ENCODE measurements at regions not wholly inside any gene's neighbourhood (a gene's known extent, or its start where the extent isn't known, plus 50 kb on each side); places are given as distances from the start of the nearest gene placed in this dataset.

DNA sequence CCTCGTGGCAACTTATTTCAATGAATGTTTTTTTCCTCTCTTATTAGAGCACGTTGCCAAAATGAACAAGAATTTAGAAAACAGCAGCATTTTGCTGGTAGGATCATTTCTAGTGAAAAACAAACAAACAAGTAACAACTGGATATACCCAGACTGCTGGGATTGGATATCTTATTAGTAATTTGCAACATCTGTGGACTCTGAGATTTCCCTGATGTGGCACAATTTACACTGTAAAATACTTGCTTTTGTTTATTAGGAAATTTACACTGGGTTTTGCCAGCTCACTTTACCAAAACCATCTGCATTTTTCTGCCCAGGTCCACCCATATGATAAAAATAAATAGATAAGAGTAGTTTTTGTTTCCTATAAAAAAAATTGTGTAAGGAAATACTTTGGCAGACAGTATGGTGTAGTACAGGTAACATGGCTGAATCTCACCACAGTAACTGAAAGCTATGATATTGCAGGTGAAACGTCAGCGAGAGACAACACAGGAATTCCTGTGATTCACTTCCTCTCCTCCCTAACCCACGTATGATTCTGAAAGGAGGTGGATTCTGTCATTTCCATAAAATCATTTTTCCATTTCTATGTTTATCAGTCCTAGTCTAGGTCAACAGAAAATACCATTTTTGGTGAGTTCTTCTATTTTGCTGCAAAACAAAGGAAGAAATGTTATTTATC is 176.2 kb upstream of the NOVA1 start:
- DNase-seq = no peak

DNA sequence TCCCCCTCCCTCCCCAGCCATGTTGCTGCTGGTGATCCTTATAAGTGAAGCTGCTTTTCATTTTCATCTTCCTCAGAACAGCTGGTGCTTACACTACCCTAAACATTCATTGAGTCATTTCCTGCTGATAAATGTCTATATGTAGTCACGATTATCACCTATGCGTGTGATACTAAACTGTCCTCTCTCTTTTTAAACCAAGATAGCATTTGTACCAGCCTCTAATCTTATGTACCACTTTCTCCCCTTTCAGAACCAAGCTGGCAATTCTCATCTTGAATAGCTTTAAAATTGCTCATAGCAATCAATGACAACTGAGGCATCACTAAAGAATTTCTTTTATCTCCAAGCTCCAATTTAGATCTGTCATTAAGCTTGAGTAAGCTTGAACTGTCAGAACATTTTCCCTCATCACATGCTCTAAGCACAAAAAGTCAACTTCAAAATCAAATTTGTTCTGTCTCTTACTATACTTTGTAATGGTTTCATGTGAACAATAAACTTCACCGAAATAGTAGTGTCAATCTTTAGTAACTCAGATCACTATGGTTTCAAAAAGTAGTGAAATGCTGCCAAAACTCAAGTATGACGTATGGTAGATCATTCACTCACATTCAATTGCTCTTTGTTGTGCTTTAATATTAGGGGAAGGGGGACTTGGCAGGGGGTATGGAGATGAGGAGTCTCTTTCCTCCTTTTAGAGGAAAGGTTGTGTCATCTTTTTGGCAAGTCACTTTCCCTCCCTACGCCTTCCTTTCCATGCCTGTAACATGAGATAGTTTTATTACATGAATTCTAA is 178.1 kb upstream of the NOVA1 start:
- DNase-seq = no peak

DNA sequence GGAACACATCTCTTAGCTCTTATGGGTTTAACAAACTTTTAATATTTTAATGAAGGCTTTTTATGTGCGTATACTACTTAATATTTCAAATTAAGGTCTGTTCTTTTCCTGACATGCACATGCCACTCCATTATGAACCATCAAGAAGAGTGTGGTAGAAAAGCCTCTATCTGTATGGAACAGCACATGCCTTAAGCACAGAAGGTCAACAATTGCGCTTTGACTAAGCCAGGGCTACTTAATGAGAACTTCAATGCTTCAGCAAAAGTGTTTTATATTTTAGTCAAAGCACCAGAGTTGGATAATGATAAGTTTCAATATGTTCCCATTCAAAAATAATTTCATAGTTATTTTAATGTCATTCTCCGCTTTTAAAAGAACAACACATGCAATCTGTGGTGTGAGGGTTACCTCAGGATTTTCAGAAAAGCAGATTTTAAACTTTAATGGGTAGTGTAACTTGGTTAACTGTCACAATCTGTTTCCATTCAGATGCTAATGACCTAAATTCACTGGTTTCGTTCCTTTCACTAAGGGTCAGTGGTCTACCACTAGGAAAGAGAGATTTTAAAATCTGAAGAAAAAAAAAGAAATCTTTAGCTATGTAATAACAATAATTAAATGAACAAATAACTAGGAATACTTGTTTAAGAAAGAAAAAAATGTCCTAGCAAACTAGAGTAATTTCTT is 193.4 kb upstream of the NOVA1 start:
- no peak for DNase-seq

DNA sequence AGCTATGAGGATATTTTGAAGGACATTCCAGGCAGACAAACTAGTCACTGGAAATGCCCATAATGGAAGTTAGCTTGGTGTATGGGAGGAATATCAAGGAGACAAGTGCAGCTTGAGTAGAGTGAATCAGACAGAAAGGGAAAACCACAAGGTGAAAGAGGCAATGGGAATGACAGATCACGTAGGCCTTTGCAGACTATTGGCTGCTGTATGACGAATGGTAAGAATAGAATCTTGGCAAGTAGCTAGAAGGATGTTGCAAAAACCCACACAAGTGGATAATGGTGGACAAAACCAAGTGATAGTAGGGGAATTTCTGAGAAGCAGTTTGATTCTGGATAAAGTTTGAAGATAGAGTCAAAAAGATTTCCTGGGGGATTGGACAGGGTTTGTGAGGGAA is 196.9 kb upstream of the NOVA1 start:
- DNase-seq = no peak

DNA sequence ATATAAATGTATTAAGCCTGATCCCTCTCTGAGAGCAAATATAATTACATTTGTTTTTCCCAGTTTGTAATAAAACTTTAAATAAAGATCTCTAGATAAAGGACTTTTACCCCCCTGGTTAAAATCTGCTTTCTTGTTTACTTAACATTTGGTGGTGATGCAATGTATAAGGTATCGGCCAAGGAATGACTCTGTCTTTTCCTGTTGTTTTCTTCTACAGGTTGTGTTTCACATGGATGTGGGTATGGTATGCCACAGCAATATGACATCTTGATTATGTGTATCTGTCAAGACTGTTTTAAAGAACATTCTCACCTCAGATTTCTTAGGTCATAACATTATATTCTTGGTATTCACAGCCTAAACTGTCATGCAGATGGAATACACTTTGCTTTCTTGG is 210.6 kb upstream of the NOVA1 start:
- DNase-seq = no peak

DNA sequence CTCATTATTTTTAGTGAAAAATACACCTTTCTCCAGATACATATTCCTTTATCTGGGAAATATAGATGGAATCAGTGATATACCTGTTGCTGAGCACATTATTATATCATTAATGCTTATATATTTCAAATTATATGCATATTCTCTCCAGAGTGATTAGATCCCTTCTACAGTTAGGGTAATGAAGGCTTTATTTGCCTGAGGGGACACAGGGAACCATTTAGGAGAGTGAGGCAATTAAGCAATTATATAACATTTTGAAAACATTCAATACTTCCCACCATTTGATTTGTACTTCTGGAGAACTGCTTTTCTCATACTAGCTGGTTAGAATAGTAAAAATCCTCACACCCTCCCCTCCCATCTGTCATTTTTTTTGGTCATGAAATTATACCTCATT is 212.8 kb upstream of the NOVA1 start:
- DNase-seq = no peak

DNA sequence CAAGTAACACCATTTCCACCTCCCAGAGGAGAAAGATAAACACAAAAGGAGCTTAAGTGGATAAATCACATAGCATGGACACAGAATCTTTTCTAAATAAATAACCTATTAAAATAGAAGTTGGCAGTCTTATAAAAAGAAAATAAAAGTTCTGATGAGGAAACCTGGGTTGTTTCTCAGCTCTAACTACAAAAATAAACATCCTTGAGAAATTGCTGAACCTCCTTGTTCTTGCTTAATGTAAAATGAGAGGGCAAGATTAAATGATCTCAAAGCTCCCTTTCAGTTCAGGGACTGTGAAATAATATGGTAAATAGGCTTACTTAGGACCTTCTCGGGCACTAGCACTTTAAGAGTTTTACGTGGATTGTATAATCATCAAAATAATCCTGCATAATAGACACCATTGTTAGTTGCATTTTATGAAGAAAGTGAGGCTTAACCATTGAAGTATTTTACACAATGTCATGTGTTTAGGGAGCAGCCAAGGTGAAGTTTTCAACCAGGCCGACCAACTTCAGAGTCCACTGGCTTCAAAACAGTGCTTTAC is 214.0 kb upstream of the NOVA1 start:
- DNase-seq = no peak

DNA sequence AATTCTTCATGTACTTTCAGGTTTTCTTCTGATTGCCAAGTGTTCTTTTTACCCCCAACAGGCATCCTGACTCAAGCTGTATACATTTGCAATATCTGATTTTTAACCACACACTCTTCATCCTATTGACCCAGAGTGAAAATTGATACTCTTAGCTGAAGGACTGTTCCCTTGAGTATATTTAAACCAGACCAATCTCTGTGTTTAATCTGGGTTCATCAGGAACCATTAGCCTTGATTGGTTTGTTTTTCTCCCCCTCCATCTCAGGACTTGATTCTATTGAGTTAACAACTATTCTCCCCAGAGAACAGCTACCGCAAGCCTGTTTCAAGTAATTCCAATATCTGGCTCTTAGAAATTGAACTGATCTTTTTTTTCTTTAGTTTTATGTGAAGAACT is 222.3 kb upstream of the NOVA1 start:
- DNase-seq = no peak

DNA sequence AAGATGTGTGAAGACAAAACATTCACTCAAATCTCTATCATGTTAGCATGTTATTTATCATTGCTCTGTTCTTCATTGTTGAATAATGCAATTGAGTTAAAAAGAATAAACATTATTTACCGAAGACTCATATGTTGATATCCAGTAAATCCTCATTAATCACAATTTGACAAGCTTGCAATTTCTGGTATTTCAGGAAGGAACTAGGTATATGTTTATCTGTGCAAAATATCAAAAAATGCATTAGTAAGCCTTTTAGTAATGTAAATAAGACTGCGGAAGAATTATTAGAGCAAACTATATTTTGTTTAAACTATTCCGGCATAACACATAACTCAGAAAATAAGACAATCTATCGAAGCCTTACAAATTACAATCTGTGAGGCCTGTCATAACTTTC is 222.7 kb upstream of the NOVA1 start:
- DNase-seq = no peak

DNA sequence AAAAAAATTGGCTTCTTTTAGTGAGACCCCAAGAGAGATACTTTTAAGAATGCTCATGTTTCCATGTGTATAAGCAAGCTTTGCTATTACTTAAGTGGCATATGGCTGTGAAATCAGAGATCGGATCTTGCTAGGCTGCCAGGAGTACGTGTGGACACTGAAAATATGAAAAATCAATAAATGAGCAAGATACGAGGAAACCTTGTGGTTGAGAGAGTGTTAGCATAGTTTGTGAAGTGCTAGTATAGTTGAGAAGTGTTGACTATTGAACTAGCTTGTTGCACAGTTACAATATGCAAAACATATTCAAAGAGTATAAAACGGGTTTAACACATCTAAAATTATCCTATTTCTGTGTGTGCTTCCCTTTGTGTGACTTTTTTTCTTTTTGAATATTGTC is 230.9 kb upstream of the NOVA1 start:
- no peak for DNase-seq

DNA sequence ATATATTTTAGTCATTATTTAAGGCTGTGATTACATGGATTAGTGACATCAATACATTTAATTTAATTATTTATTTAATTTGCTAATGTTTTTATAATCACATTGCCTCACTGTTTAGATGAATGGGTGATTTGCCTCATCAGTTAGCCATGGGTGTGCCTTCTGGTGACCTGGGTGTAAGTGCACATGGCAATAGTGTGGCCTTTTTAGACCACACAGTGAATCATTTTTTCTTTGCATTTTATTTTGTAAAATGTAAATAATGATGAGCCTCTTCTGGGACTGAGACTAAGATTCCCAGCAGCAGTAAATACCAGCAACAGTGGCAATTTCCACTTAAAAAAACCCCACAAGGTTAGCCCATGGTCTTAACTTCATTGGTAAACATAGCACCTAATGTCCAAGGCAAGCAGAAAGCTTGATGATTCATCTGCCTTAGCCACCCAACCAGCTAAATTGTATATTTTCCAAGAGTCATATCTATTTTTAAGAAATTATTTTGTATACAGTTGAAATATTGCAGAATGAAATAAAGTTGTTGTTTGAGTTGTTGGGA is 235.9 kb upstream of the NOVA1 start:
- DNase-seq = no peak

DNA sequence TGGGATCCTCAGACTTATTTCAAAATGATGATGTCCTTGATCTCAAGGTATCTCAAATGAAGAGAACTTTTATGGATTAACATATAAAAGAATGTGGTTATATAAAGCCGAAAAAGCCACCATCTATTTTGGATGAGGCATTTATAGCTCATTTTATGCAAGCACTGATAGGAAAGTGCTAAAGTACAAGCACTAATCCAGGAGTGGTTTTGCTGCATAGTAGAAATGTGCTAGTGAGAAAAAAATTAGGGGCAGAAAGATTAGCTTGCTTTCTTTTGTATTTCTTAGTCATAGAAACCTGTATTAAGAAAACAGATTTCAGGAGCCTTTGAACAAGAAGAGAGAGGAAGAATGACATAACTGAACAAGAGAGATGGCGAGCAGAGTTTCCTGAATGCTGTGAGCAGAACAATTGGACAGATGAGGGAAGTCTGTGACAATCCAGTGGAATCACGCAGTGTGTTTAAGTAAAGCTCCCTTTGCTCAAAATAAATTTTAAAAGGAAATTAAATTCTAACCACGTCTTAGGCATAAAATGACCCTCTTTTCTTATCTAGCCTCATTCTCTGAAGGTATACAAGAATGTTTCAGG is 238.2 kb upstream of the NOVA1 start:
- no peak for DNase-seq

DNA sequence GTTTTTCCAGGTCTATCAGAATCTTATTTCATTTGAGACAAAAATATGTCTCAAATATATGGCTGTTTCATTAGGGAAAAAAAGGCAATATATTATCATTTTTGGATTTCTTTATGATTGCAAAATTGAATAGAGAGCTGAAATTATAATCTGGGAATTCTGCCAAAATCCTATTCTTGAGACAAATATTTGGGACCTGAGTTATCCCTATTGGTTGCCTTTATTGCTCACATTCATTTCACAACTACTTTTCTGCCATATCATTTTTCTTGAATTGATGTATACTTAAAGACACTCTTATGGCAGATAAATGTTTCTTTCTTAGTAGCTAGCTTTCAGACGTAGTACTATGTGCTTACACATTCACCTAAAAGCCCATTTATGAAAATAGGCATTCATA is 241.6 kb upstream of the NOVA1 start:
- DNase-seq = no peak

DNA sequence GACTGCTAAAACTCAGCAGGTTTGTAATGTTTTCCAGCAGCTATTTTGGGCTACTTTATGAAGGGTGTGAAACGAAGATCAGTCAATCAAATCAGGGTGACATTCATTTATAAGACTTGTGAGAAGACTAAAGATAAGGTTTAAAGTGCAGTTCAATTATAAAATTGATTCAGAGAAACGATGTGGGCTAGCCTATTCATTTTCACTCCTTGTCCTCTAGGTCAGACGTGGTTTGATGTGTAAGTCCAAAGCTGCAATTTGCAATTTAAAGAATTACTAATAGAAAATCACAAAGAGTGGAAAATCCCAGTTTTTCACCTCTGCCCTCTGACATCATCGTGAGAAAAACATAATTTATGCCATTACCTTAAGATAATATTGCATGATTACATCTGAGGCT is 243.5 kb upstream of the NOVA1 start:
- DNase-seq = no peak

DNA sequence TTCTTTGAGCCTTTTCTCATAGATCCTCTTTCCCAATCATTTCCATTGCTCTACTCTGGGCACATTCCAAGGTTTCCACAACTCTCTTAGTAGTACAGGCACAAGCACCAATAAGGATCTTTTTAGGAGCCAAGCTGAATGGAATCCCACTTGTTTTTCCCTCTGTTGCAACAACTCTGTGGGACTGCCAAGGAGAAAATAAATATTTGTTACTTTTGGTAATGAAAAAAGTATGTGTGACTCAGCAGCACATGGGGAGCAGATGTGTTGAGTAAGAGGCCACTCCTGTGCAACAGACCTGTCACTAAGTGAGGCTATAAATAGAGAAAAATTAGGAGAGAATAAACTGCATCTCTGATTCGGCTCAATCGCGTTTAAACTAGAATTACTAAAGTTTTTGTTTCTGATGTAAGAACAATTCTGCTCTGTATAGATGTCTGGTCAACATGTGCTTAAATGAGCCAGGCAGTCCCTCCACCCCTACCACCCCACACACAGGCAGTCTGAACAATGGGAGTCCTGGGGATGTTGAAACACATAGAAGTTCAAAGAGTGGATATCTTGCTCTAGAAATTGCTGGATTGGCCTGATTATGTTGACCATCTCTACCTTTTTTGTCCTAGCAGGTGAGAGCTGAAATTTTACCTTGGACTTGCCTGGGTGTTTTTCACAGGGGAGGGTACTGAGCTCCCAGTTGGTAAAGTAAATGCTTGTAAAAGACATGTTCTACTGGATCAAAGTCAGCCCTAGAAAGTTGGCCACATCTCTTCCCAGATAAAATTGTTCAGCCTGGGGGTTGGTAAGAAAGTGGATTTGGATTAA is 244.3 kb upstream of the NOVA1 start:
- DNase-seq = no peak

DNA sequence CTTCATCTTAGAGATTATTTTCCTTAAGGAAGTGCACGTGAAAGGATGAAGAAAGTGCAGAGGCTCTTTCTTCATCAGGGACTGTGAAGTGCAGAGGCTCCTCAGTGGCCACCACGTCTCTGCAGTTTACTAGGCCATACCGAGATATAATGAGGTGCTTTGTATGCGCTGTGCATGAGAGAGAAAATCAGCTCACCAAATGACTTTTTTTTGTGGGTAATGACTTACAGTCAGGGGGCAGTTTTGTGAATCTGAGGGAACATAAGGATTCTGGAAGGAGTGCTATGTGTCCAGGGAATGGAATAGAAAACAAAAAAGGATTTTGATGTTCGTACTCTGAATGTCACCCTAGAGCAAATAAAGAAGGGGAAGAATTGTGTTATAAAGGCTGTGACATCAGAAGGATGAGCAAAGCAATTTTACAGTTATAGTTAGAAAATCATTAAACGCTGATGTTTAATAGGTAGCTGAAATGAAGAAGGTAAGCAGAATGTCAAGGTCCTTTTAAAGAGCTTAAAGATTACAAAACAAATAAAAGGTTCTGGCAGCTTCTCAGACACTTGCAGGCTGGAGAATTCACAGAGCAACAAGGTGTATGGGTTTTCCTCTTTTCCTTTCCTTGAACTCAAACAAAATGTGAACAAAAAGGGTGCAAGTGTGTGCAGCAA is 247.5 kb upstream of the NOVA1 start:
- no peak for DNase-seq

DNA sequence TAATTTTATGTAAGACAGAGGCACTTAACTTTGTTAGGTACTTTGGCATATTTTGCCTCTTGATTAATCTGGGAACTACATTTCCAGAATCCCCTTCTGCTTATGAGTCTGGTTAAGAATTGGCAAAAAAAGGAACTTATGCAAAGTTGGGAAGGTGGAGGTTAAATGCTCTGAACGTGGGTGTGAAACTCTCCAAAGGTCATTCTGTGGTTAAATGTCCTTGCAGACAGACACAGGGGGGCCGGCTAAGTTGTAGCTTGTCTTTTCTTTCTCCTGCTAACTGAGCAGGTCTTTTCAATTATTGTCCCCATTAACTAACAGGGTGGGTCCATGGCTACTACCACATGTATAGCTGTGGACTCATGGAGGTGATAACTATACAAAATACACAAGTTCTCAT is 248.6 kb upstream of the NOVA1 start:
- no peak for DNase-seq

DNA sequence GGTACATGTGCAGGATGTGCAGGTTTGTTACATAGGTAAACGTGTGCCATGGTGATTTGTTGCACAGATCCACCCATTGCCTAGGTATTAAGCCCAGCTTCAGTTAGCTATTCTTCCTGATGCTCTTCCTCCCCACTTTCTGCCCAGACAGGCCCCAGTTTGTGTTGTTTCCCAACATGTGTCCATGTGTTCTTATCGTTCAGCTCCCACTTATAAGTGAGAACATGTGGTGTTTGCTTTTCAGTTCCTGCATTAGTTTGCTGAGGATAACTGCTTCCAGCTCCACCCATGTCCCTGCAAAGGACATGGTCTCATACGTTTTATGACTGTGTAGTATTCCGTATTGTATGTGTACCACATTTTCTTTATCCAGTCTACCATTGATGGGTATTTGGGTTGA is 251.7 kb upstream of the NOVA1 start:
- DNase-seq = no peak

DNA sequence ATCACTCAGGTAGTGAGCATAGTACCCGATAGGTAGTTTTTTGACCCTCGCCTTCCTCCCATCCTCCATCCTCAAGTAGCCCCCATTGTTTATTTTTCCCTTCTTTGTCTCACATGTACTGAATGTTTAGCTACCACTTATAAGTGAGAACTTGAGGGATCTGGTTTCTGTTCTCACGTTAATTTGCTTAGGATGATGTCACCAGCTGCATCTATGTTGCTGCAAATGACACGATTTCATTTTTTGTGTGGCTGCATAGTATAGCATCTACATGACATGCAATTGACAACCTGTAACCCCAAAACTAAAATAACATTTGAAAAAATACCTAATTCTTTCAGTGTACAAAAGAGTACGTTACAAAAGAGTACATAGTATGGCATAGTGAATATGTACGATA is 254.0 kb upstream of the NOVA1 start:
- no peak for DNase-seq

DNA sequence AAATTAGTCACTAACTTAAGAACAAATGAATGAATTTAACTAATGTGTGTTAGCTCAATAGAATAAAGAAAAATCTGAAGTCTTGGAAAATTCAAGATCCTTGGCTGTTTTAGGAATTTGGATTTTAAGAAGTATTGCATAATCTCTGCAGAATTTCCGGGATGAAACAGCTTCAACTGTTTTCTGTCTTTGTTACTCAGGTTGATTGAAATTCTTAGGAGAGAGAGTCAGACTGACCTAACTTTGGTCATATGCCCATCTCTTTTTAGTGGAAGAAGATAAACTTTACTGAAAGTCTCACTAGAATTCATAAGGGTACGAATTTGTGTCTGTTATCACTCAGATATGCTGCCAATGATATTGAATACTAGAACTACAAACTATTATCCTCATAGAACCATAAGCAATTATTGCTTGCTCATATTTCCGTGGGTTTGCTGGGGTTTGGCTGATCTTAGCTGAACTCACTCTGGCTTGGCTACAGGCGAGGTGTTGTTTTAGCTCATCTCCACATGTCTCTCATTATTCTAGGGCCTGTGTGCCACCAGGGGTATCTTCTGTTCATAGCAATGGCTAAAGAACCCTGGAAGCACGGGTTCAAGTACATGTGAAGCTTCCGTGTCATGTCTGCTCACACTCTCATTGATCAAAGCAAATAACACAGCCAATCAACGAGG is 257.4 kb upstream of the NOVA1 start:
- no peak for DNase-seq

DNA sequence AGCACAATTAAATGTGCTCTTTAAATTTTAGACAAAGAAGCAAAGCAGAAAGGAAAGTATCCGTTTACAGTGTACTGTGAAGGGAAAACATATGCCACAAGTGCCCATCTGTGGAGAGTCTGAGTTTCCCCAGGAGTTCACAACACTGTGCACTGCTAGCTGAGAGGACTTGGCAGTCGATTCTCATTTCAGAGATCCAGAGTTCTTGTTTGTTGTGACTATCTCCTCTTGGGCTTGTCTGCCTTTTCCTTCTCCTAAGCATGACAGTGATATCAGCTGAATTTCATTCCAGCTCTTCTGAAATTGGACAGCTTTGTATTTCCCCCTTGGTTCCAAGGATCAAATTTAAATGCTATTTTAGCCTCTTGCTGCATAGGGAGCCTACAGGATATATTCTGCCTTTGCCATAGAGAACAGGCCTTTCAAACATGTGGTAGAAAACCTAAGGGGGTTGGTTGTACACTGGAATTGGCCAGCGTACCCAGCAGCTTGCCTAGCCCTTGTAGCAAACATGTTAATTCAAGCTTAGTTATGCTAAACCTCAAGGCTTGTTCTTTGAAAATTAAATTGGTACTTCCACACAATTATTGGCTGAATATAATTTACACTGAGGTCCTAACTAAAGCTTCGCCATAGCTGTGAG is 259.2 kb upstream of the NOVA1 start:
- DNase-seq = no peak
